ENCODE measurements at regions not wholly inside any gene's neighbourhood (a gene's known extent, or its start where the extent isn't known, plus 50 kb on each side); places are given as distances from the start of the nearest gene placed in this dataset.

GRCh38 chr20:12737497-12737896, 271.3 kb upstream of the SPTLC3 start:
- Histone ChIP-seq H3K36me3 (no peaks in the 10 kb centered on the region), H3K27me3 (replicated peaks; ENCODE audit: insufficient read depth) (no peaks in the 10 kb centered on the region), H3K9me3 (no peaks in the 10 kb centered on the region), H3K4me1 (replicated peaks) (no peaks in the 10 kb centered on the region), H3K4me3 (no peak overlapping the region), H3K27ac (no peak overlapping the region)
- TF ChIP-seq POLR2A (IDR thresholded peaks at IDR 0.05) (no peak), POLR2AphosphoS5 (IDR thresholded peaks at IDR 0.05) (no peak), CTCF (IDR thresholded peaks at IDR 0.05) (no peak)
- no peak for DNase-seq (ENCODE audit: low spot score)
- WGBS, result 90% methylated on average over 4 of the region's 4 CpGs
- intact Hi-C loops (cut with DNase I), result no loop called here

- no peak for DNase-seq (ENCODE audit: low spot score)
- intact Hi-C loops (cut with DNase I), result no loop called here
- Histone ChIP-seq H3K4me3 (no peak overlapping the region), H3K27me3 (replicated peaks; ENCODE audit: insufficient read depth) (no peaks in the 10 kb centered on the region), H3K27ac (no peak overlapping the region), H3K4me1 (replicated peaks) (no peaks in the 10 kb centered on the region), H3K9me3 (no peaks in the 10 kb centered on the region), H3K36me3 (no peaks in the 10 kb centered on the region)
- TF ChIP-seq POLR2A (IDR thresholded peaks at IDR 0.05) (no peak), CTCF (IDR thresholded peaks at IDR 0.05) (no peak), POLR2AphosphoS5 (IDR thresholded peaks at IDR 0.05) (no peak)
- 84% methylated on average over 2 of the region's 2 CpGs for WGBS
Measured at GRCh38 chr20:12737900-12738299, 270.9 kb upstream of the SPTLC3 start.

- TF ChIP-seq POLR2AphosphoS5 (IDR thresholded peaks at IDR 0.05) (no peak), CTCF (IDR thresholded peaks at IDR 0.05) (no peak), POLR2A (IDR thresholded peaks at IDR 0.05) (no peak)
- Histone ChIP-seq H3K4me1 (replicated peaks) (no peaks in the 10 kb centered on the region), H3K27ac (no peak overlapping the region), H3K27me3 (replicated peaks; ENCODE audit: insufficient read depth) (no peaks in the 10 kb centered on the region), H3K4me3 (no peak overlapping the region), H3K36me3 (no peaks in the 10 kb centered on the region), H3K9me3 (no peaks in the 10 kb centered on the region)
- intact Hi-C loops (cut with DNase I), result no loop called here
- DNase-seq (ENCODE audit: low spot score), result no peak
- WGBS, result 86% methylated on average over 5 of the region's 5 CpGs
Measured at GRCh38 chr20:12740647-12741046, 268.1 kb upstream of the SPTLC3 start.

- no peaks in the 10 kb centered on the region for H3K4me1 ChIP-seq (replicated peaks)
- WGBS, result 89% methylated on average over 2 of the region's 2 CpGs
- no peaks in the 10 kb centered on the region for H3K36me3 ChIP-seq
- no peaks in the 10 kb centered on the region for H3K9me3 ChIP-seq
- H3K4me3 ChIP-seq, result no peak overlapping the region
- H3K27me3 ChIP-seq (replicated peaks; ENCODE audit: insufficient read depth), result no peaks in the 10 kb centered on the region
- H3K27ac ChIP-seq, result no peak overlapping the region
- TF ChIP-seq POLR2AphosphoS5 (IDR thresholded peaks at IDR 0.05), result no peak
- no peak for TF ChIP-seq CTCF (IDR thresholded peaks at IDR 0.05)
- TF ChIP-seq POLR2A (IDR thresholded peaks at IDR 0.05), result no peak
- intact Hi-C loops (cut with DNase I), result no loop called here
- no peak for DNase-seq (ENCODE audit: low spot score)
Measured at GRCh38 chr20:12744037-12744436, 264.7 kb upstream of the SPTLC3 start.

- TF ChIP-seq POLR2A (IDR thresholded peaks at IDR 0.05), result no peak
- no peak for TF ChIP-seq POLR2AphosphoS5 (IDR thresholded peaks at IDR 0.05)
- TF ChIP-seq CTCF (IDR thresholded peaks at IDR 0.05), result no peak
- Histone ChIP-seq H3K36me3 (no peaks in the 10 kb centered on the region), H3K4me3 (no peak overlapping the region), H3K9me3 (no peaks in the 10 kb centered on the region), H3K27me3 (replicated peaks; ENCODE audit: insufficient read depth) (no peaks in the 10 kb centered on the region), H3K27ac (no peak overlapping the region), H3K4me1 (replicated peaks) (no peaks in the 10 kb centered on the region)
- 92% methylated on average over 1 of the region's 1 CpG for WGBS
- no peak for DNase-seq (ENCODE audit: low spot score)
- intact Hi-C loops (cut with DNase I), result no loop called here
Measured at GRCh38 chr20:12748359-12748994, 260.3 kb upstream of the SPTLC3 start.
